ENCODE measurements at regions not wholly inside any gene's neighbourhood (a gene's known extent, or its start where the extent isn't known, plus 50 kb on each side); places are given as distances from the start of the nearest gene placed in this dataset.

GRCh38 chr4:171717231-171717741, 95.9 kb upstream of the GALNTL6 start:
- no peak for FAIRE-seq
- Histone ChIP-seq H3K27ac (ENCODE audit: low read depth, low read length) (no peak overlapping the region), H3K27me3 (ENCODE audit: insufficient read depth, low read length) (no peaks in the 10 kb centered on the region), H3K4me1 (ENCODE audit: insufficient read depth, low read length) (no peaks in the 10 kb centered on the region), H3K36me3 (ENCODE audit: insufficient read depth, low read length) (no peaks in the 10 kb centered on the region), H3K9me3 (ENCODE audit: insufficient read depth, low read depth, low read length) (peaks cover 5% of the 10 kb centered on the region), H2AFZ (ENCODE audit: low read depth, low read length) (no peak overlapping the region), H3K4me2 (ENCODE audit: low read length) (no peak overlapping the region), H3K9ac (ENCODE audit: low read length) (no peak overlapping the region), H3K79me2 (ENCODE audit: insufficient read depth, low read length) (no peaks in the 10 kb centered on the region), H4K20me1 (ENCODE audit: insufficient read depth, low read length) (no peaks in the 10 kb centered on the region), H3K4me3 (ENCODE audit: insufficient read depth, low read depth, low read length) (no peak overlapping the region)
- Mint-ChIP-seq H3K27me3 (ENCODE audit: low read depth, unreplicated experiment) (peaks cover 2% of the 10 kb centered on the region), H3K9me3 (ENCODE audit: unreplicated experiment) (peaks cover 8% of the 10 kb centered on the region), H3K4me3 (ENCODE audit: unreplicated experiment) (no peak overlapping the region), H3K27ac (ENCODE audit: unreplicated experiment) (no peak overlapping the region), H3K4me1 (ENCODE audit: low read depth, unreplicated experiment) (peaks cover 3% of the 10 kb centered on the region), H3K36me3 (ENCODE audit: low read depth, unreplicated experiment) (peaks cover 2% of the 10 kb centered on the region)
- TF ChIP-seq CTCF (IDR thresholded peaks at IDR 0.05; ENCODE audit: insufficient read depth, low read depth, low read length) (no peak), EZH2 (IDR thresholded peaks at IDR 0.05; ENCODE audit: insufficient read depth, low read length) (no peak)
- DNase-seq (ENCODE audit: low read depth) = no peak

GRCh38 chr4:171715973-171716372, 97.2 kb upstream of the GALNTL6 start:
- Mint-ChIP-seq H3K4me1 (ENCODE audit: low read depth, unreplicated experiment) (peaks cover 3% of the 10 kb centered on the region), H3K27ac (ENCODE audit: unreplicated experiment) (no peak overlapping the region), H3K9me3 (ENCODE audit: unreplicated experiment) (peaks cover 2% of the 10 kb centered on the region), H3K27me3 (ENCODE audit: low read depth, unreplicated experiment) (peaks cover 2% of the 10 kb centered on the region), H3K36me3 (ENCODE audit: low read depth, unreplicated experiment) (peaks cover 2% of the 10 kb centered on the region), H3K4me3 (ENCODE audit: unreplicated experiment) (no peak overlapping the region)
- no peaks in the 10 kb centered on the region for H3K27me3 ChIP-seq (ENCODE audit: insufficient read depth, low read length)
- no peaks in the 10 kb centered on the region for H3K4me1 ChIP-seq (ENCODE audit: insufficient read depth, low read length)
- FAIRE-seq = no peak
- H3K27ac ChIP-seq (ENCODE audit: low read depth, low read length) = no peak overlapping the region
- no peak overlapping the region for H3K4me2 ChIP-seq (ENCODE audit: low read length)
- no peak overlapping the region for H2AFZ ChIP-seq (ENCODE audit: low read depth, low read length)
- no peaks in the 10 kb centered on the region for H4K20me1 ChIP-seq (ENCODE audit: insufficient read depth, low read length)
- no peak overlapping the region for H3K9ac ChIP-seq (ENCODE audit: low read length)
- peaks cover 5% of the 10 kb centered on the region for H3K9me3 ChIP-seq (ENCODE audit: insufficient read depth, low read depth, low read length)
- H3K79me2 ChIP-seq (ENCODE audit: insufficient read depth, low read length) = no peaks in the 10 kb centered on the region
- TF ChIP-seq EZH2 (IDR thresholded peaks at IDR 0.05; ENCODE audit: insufficient read depth, low read length) (no peak), CTCF (IDR thresholded peaks at IDR 0.05; ENCODE audit: insufficient read depth, low read depth, low read length) (no peak)
- no peak overlapping the region for H3K4me3 ChIP-seq (ENCODE audit: insufficient read depth, low read depth, low read length)
- no peaks in the 10 kb centered on the region for H3K36me3 ChIP-seq (ENCODE audit: insufficient read depth, low read length)
- no peak for DNase-seq (ENCODE audit: low read depth)

DNA sequence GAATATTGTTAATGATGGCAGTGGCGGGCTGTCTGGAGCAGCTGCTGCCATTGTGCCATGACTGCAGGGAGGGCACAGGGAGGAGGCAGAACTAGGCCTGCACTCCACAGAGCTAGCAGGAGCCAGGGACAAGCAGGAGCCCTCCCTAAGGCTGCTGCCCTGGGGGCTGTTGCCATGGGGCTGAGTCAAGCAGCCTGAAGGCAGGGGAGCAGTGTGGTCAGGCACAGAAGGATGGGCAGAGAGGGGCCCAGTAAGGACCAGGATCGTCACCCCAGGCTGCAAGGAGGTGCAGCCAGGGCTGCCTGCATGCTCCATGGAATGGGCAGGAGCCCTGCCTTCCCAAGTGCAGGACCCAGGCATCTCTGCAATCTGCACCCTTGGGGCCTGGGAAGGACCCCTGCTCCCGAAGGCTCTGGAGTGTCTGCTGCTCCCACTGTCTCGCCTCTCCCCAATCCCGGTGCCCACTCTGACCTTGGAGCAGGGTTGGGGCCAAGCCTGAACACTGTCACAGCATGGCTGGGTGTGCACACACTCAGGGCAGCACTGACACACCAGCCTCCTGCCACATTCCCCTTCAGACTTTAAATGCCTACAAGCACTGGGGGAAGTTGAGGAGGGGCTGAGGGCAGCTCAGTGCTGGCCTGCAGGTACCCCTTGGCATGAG, 98.3 kb upstream of the GALNTL6 start:
- Mint-ChIP-seq H3K4me1 (ENCODE audit: low read depth, unreplicated experiment) (peaks cover 2% of the 10 kb centered on the region), H3K27ac (ENCODE audit: unreplicated experiment) (no peak overlapping the region), H3K36me3 (ENCODE audit: low read depth, unreplicated experiment) (peaks cover 2% of the 10 kb centered on the region), H3K27me3 (ENCODE audit: low read depth, unreplicated experiment) (peaks cover 2% of the 10 kb centered on the region), H3K9me3 (ENCODE audit: unreplicated experiment) (peaks cover 1% of the 10 kb centered on the region), H3K4me3 (ENCODE audit: unreplicated experiment) (no peak overlapping the region)
- Histone ChIP-seq H3K36me3 (ENCODE audit: insufficient read depth, low read length) (no peaks in the 10 kb centered on the region), H3K79me2 (ENCODE audit: insufficient read depth, low read length) (no peaks in the 10 kb centered on the region), H3K27me3 (ENCODE audit: insufficient read depth, low read length) (no peaks in the 10 kb centered on the region), H3K9ac (ENCODE audit: low read length) (no peak overlapping the region), H3K4me1 (ENCODE audit: insufficient read depth, low read length) (no peaks in the 10 kb centered on the region), H4K20me1 (ENCODE audit: insufficient read depth, low read length) (no peaks in the 10 kb centered on the region), H3K4me3 (ENCODE audit: insufficient read depth, low read depth, low read length) (no peak overlapping the region), H2AFZ (ENCODE audit: low read depth, low read length) (no peak overlapping the region), H3K4me2 (ENCODE audit: low read length) (no peak overlapping the region), H3K27ac (ENCODE audit: low read depth, low read length) (no peak overlapping the region), H3K9me3 (ENCODE audit: insufficient read depth, low read depth, low read length) (peaks cover 5% of the 10 kb centered on the region)
- no peak for DNase-seq (ENCODE audit: low read depth)
- no peak for FAIRE-seq
- TF ChIP-seq CTCF (IDR thresholded peaks at IDR 0.05; ENCODE audit: insufficient read depth, low read depth, low read length) (no peak), EZH2 (IDR thresholded peaks at IDR 0.05; ENCODE audit: insufficient read depth, low read length) (no peak)

All from astrocyte (in vitro differentiated cells and primary cell).